ENCODE measurements at regions not wholly inside any gene's neighbourhood (a gene's known extent, or its start where the extent isn't known, plus 50 kb on each side); places are given as distances from the start of the nearest gene placed in this dataset.

DNA sequence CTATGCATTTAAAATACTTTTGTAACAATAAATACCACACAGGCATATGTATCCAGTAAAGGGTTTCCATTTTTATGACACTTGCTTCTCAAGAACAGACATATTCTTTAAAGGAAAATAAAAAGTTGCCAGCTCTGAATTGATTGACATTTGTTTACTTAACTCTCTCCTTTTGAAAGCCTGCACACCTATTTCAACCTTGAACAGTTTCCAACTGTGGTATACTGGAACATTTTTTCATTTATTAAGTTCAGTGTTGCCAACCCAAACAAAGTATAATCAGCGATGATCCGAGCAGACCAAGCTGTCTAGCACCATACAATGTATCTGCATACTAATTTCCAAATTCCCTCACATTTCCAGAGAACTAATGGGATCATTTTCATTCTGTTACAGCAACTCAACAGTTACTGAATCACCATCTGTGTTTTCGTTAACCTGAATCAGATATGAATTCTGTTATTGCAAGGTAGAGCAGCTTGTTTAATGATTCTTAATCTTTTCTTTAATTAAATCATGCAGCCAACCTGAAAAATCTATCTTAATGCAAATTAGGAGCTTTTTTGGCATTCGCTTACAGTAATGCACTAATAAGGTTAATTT, 725.5 kb upstream of the ZEB2 start:
- H3K4me3 ChIP-seq (ENCODE audit: low read length), result no peak overlapping the region
- no peak for DNase-seq (ENCODE audit: low read depth)
- TF ChIP-seq, protein P1, sequence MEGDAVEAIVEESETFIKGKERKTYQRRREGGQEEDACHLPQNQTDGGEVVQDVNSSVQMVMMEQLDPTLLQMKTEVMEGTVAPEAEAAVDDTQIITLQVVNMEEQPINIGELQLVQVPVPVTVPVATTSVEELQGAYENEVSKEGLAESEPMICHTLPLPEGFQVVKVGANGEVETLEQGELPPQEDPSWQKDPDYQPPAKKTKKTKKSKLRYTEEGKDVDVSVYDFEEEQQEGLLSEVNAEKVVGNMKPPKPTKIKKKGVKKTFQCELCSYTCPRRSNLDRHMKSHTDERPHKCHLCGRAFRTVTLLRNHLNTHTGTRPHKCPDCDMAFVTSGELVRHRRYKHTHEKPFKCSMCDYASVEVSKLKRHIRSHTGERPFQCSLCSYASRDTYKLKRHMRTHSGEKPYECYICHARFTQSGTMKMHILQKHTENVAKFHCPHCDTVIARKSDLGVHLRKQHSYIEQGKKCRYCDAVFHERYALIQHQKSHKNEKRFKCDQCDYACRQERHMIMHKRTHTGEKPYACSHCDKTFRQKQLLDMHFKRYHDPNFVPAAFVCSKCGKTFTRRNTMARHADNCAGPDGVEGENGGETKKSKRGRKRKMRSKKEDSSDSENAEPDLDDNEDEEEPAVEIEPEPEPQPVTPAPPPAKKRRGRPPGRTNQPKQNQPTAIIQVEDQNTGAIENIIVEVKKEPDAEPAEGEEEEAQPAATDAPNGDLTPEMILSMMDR (conservative IDR thresholded peaks at IDR 0.05; ENCODE audit: low read depth, low read length), result no peak

GRCh38 chr2:145235312-145235711, 715.4 kb upstream of the ZEB2 start:
- H3K4me3 ChIP-seq (ENCODE audit: low read length), result no peak overlapping the region
- TF ChIP-seq, protein P1 (conservative IDR thresholded peaks at IDR 0.05; ENCODE audit: low read depth, low read length), result no peak
- no peak for DNase-seq (ENCODE audit: low read depth)

DNA sequence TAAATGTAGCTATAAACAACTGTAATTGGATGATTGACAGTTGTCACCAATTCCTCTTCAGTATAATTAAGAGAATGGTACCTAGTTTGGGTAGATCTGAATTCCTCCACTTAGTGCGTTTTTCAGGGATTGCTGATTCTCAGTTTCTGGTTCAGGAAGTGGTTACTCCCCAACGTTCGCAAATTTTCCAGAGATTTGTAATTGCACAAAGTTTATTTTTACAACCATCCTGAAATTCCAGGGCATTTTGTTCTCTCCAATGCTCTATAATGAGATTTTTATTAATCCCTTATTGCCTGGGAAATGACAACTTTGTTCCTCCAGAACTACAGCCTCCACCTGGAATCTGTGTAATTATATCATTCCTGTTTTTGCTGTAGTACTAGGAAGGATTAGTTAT, 710.6 kb upstream of the ZEB2 start:
- no peak for DNase-seq (ENCODE audit: low read depth)
- TF ChIP-seq, protein P1 (conservative IDR thresholded peaks at IDR 0.05; ENCODE audit: low read depth, low read length), result no peak

GRCh38 chr2:145228506-145228905, 708.6 kb upstream of the ZEB2 start:
- no peak for DNase-seq (ENCODE audit: low read depth)

More for the DNA sequence above, 710.6 kb upstream of the ZEB2 start:
- no peak overlapping the region for H3K4me3 ChIP-seq (ENCODE audit: low read length)

GRCh38 chr2:145226901-145227300, 707.0 kb upstream of the ZEB2 start:
- TF ChIP-seq, protein P1 (conservative IDR thresholded peaks at IDR 0.05; ENCODE audit: low read depth, low read length), result no peak
- H3K4me3 ChIP-seq (ENCODE audit: low read length), result no peak overlapping the region
- DNase-seq (ENCODE audit: low read depth), result no peak

More at GRCh38 chr2:145228506-145228905, 708.6 kb upstream of the ZEB2 start:
- H3K4me3 ChIP-seq (ENCODE audit: low read length), result no peak overlapping the region
- TF ChIP-seq, protein P1 (conservative IDR thresholded peaks at IDR 0.05; ENCODE audit: low read depth, low read length), result no peak

GRCh38 chr2:145221516-145221915, 701.6 kb upstream of the ZEB2 start:
- TF ChIP-seq, protein P1 (conservative IDR thresholded peaks at IDR 0.05; ENCODE audit: low read depth, low read length), result no peak

GRCh38 chr2:145221032-145221431, 701.1 kb upstream of the ZEB2 start:
- DNase-seq (ENCODE audit: low read depth), result no peak
- TF ChIP-seq, protein P1 (conservative IDR thresholded peaks at IDR 0.05; ENCODE audit: low read depth, low read length), result no peak
- no peak overlapping the region for H3K4me3 ChIP-seq (ENCODE audit: low read length)

More at GRCh38 chr2:145221516-145221915, 701.6 kb upstream of the ZEB2 start:
- DNase-seq (ENCODE audit: low read depth), result no peak
- H3K4me3 ChIP-seq (ENCODE audit: low read length), result no peak overlapping the region
